Lower leg skin (tissue), 3 donors: ENCODE measurements at regions not wholly inside any gene's neighbourhood (a gene's known extent, or its start where the extent isn't known, plus 50 kb on each side); places are given as distances from the start of the nearest gene placed in this dataset.

ENCODE experiments used
- POLR2A ChIP-seq, 2 donors: fragments of 450-650 bp; IDR thresholded peaks; one replicate each; pipeline ENCODE4 v1.6.1; 2016 to 2017; ENCODE audit warnings: antibody characterized with exemption in 2 of 2, mild to moderate bottlenecking in 1 of 2, moderate library complexity in 1 of 2
- TF ChIP-seq, protein P1 (sequence below), 3 donors: fragments of 450-650 bp; IDR thresholded peaks; one replicate each; pipeline ENCODE4 v1.5.1; 2016; ENCODE audit warnings: antibody characterized with exemption in 3 of 3, mild to moderate bottlenecking in 3 of 3, moderate library complexity in 2 of 3

DNA sequence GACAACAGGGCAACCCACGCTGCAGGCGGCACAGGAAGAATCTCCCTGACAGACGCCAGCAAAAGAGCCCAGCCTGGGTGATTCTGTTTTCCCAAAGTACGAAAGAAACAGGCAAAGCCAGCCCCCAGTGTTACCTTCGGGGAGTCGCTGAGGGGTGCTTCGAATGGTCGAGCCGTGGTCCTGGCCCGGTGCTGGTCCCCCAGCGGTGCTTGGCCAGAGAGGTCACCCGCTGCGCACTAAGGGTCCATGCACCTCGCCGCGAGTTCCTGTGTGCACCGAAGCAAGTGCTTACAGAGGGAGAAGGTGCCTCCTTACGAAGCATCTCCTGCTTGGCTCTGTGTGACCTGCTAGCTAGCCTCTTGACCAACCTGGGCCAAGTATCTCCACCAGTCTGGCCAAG, 77.1 kb downstream of the HMX1 start:
- no peak for TF ChIP-seq POLR2A (IDR thresholded peaks at IDR 0.05)
- TF ChIP-seq, protein P1, sequence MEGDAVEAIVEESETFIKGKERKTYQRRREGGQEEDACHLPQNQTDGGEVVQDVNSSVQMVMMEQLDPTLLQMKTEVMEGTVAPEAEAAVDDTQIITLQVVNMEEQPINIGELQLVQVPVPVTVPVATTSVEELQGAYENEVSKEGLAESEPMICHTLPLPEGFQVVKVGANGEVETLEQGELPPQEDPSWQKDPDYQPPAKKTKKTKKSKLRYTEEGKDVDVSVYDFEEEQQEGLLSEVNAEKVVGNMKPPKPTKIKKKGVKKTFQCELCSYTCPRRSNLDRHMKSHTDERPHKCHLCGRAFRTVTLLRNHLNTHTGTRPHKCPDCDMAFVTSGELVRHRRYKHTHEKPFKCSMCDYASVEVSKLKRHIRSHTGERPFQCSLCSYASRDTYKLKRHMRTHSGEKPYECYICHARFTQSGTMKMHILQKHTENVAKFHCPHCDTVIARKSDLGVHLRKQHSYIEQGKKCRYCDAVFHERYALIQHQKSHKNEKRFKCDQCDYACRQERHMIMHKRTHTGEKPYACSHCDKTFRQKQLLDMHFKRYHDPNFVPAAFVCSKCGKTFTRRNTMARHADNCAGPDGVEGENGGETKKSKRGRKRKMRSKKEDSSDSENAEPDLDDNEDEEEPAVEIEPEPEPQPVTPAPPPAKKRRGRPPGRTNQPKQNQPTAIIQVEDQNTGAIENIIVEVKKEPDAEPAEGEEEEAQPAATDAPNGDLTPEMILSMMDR (IDR thresholded peaks at IDR 0.05): no peak
